CD4-positive, alpha-beta T cell (primary cell): ENCODE measurements at regions not wholly inside any gene's neighbourhood (a gene's known extent, or its start where the extent isn't known, plus 50 kb on each side); places are given as distances from the start of the nearest gene placed in this dataset.

ENCODE experiments used
- ATAC-seq: fragments of 200-7000 bp; cut with Tn5 transposase; one replicate; pipeline ENCODE4 v1.10.0; 2022; ENCODE audit warnings: mild to moderate bottlenecking; ENCODE audit not compliant: poor library complexity
- CTCF ChIA-PET: fragments of 350-600 bp; sonication (Branson Sonifier 250); formaldehyde crosslinking; loops from one replicate; lab custom pipeline; 2021; ENCODE audit warnings: antibody characterized with exemption, inconsistent platforms; lab: Charles Lee
- POLR2A ChIA-PET: fragments of 350-600 bp; sonication (Branson Sonifier 250); formaldehyde crosslinking; loops from one replicate; lab custom pipeline; 2021; ENCODE audit warnings: antibody characterized with exemption, inconsistent platforms; lab: Charles Lee
- DNase-seq, 14 experiments: peaks; one replicate each; pipeline ENCODE4 v3.0.0-alpha.2; 2013 to 2020; ENCODE audit warnings: mixed read lengths in 2 of 14
- H3K27ac ChIP-seq, 2 donors: one replicate each; pipeline versions ENCODE4 v1.5.1 to v1.7.0; 2013; ENCODE audit warnings: low read length in 2 of 2, low read depth in 1 of 2, mild to moderate bottlenecking in 1 of 2
- H3K27me3 ChIP-seq, 2 experiments: 1 replicate in 1 of 2; 2 replicates in 1 of 2; pipeline versions ENCODE4 v1.6.1 to v1.7.0; 2013; ENCODE audit warnings: low read length in 2 of 2, control low read depth in 1 of 2, mild to moderate bottlenecking in 1 of 2, moderate library complexity in 1 of 2; ENCODE audit not compliant: insufficient read depth in 2 of 2, control insufficient read depth in 1 of 2
- H3K36me3 ChIP-seq: one replicate; pipeline ENCODE4 v1.6.1; 2013; ENCODE audit warnings: low read length, control low read depth; ENCODE audit not compliant: insufficient read depth
- H3K4me1 ChIP-seq: one replicate; pipeline ENCODE4 v1.6.1; 2013; ENCODE audit warnings: low read length, control low read depth; ENCODE audit not compliant: insufficient read depth
- H3K4me3 ChIP-seq: one replicate; pipeline ENCODE4 v1.5.1; 2013; ENCODE audit warnings: mild to moderate bottlenecking, low read length, moderate library complexity
- H3K9me3 ChIP-seq, 2 experiments: 1 replicate in 1 of 2; 2 replicates in 1 of 2; pipeline versions ENCODE4 v1.6.1 to v1.7.0; 2013; ENCODE audit warnings: low read length in 2 of 2, mild to moderate bottlenecking in 2 of 2, control low read depth in 1 of 2, moderate library complexity in 1 of 2; ENCODE audit not compliant: control insufficient read depth in 1 of 2, insufficient read depth in 1 of 2
- H3K27ac Mint-ChIP-seq: one replicate; pipeline ENCODE4 v1.8.0; 2020; ENCODE audit warnings: mixed read lengths
- H3K27me3 Mint-ChIP-seq: one replicate; pipeline ENCODE4 v1.8.0; 2021; ENCODE audit warnings: mixed read lengths
- H3K36me3 Mint-ChIP-seq: one replicate; pipeline ENCODE4 v1.8.0; 2021; ENCODE audit warnings: low read depth, mixed read lengths
- H3K4me1 Mint-ChIP-seq: one replicate; pipeline ENCODE4 v1.8.0; 2021; ENCODE audit warnings: low read depth, mixed read lengths
- H3K4me3 Mint-ChIP-seq: one replicate; pipeline ENCODE4 v1.8.0; 2020; ENCODE audit warnings: mild to moderate bottlenecking, mixed read lengths
- H3K9me3 Mint-ChIP-seq: one replicate; pipeline ENCODE4 v1.8.0; 2020; ENCODE audit warnings: mixed read lengths
- intact Hi-C, 2 experiments: fragments of 100-400 bp; cut with DNase I in 1 of 2; cut with micrococcal nuclease in 1 of 2; formaldehyde crosslinking; loops; one replicate each; pipeline versions ENCODE4 v1.15.1 to v1.9.0; 2023 to 2025; cut with DNase I, micrococcal nuclease
- TF ChIP-seq, protein P1 (sequence below): fragments of 200-600 bp; IDR thresholded peaks from one replicate; pipeline ENCODE4 v1.8.0; 2022; ENCODE audit warnings: antibody characterized with exemption, mild to moderate bottlenecking

- H3K27me3 Mint-ChIP-seq, result no peaks in the 10 kb centered on the region
- H3K9me3 ChIP-seq, result peaks cover 0 to 18% of the 10 kb centered on the region in 2 experiments
- no peaks in the 10 kb centered on the region for H3K36me3 ChIP-seq
- H3K4me1 Mint-ChIP-seq, result no peaks in the 10 kb centered on the region
- H3K27ac Mint-ChIP-seq, result no peak overlapping the region
- no peak overlapping the region for H3K27ac ChIP-seq
- CTCF ChIA-PET, result no interaction called here
- peaks cover 10% of the 10 kb centered on the region for H3K9me3 Mint-ChIP-seq
- DNase-seq (no peak), ATAC-seq (no peak)
- H3K4me3 Mint-ChIP-seq, result no peak overlapping the region
- POLR2A ChIA-PET, result no interaction called here
- no peaks in the 10 kb centered on the region for H3K4me1 ChIP-seq
- TF ChIP-seq, protein P1, sequence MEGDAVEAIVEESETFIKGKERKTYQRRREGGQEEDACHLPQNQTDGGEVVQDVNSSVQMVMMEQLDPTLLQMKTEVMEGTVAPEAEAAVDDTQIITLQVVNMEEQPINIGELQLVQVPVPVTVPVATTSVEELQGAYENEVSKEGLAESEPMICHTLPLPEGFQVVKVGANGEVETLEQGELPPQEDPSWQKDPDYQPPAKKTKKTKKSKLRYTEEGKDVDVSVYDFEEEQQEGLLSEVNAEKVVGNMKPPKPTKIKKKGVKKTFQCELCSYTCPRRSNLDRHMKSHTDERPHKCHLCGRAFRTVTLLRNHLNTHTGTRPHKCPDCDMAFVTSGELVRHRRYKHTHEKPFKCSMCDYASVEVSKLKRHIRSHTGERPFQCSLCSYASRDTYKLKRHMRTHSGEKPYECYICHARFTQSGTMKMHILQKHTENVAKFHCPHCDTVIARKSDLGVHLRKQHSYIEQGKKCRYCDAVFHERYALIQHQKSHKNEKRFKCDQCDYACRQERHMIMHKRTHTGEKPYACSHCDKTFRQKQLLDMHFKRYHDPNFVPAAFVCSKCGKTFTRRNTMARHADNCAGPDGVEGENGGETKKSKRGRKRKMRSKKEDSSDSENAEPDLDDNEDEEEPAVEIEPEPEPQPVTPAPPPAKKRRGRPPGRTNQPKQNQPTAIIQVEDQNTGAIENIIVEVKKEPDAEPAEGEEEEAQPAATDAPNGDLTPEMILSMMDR, result no peak
- no peaks in the 10 kb centered on the region for H3K36me3 Mint-ChIP-seq
- H3K27me3 ChIP-seq, result no peaks in the 10 kb centered on the region
- intact Hi-C loops, result no loop called here
- no peak overlapping the region for H3K4me3 ChIP-seq
Observed at GRCh38 chr12:128073937-128074336, 193.0 kb upstream of the TMEM132C start.

DNA sequence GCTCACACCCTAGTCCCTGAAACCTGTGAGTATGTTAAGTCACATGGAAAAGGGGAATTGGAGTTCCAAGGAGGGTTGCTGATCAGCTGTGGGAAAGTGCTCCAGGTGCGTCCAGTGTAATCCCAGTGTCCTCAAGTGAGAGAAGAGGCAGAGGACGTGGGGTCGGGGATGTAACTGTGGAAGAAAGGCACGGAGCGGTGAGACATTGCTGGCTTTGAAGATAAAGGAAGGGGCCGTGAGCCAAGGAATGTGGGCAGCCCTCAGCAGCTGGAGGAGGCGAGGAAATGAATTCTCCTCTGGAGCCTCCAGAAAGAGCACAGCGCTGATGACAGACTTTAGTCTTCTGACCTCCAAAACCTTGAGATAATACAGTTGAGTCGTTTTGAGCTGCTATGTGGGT lies 191.6 kb upstream of the TMEM132C start:
- no peak overlapping the region for H3K27ac Mint-ChIP-seq
- intact Hi-C loops, result no loop called here
- DNase-seq (no peak), ATAC-seq (no peak)
- Histone ChIP-seq H3K9me3 (peaks cover 0 to 18% of the 10 kb centered on the region in 2 experiments), H3K27me3 (no peaks in the 10 kb centered on the region), H3K36me3 (no peaks in the 10 kb centered on the region), H3K4me1 (no peaks in the 10 kb centered on the region), H3K27ac (no peak overlapping the region), H3K4me3 (no peak overlapping the region)
- TF ChIP-seq, protein P1, result no peak
- H3K4me1 Mint-ChIP-seq, result no peaks in the 10 kb centered on the region
- peaks cover 10% of the 10 kb centered on the region for H3K9me3 Mint-ChIP-seq
- POLR2A ChIA-PET, result no interaction called here
- no peaks in the 10 kb centered on the region for H3K36me3 Mint-ChIP-seq
- no peak overlapping the region for H3K4me3 Mint-ChIP-seq
- CTCF ChIA-PET, result no interaction called here
- H3K27me3 Mint-ChIP-seq, result no peaks in the 10 kb centered on the region

GRCh38 chr12:128076188-128076587 lies 190.8 kb upstream of the TMEM132C start:
- DNase-seq (no peak), ATAC-seq (no peak)
- H3K27me3 ChIP-seq, result no peaks in the 10 kb centered on the region
- CTCF ChIA-PET, result no interaction called here
- Mint-ChIP-seq H3K27me3 (no peaks in the 10 kb centered on the region), H3K4me1 (no peaks in the 10 kb centered on the region), H3K27ac (no peak overlapping the region), H3K4me3 (no peak overlapping the region), H3K9me3 (peaks cover 12% of the 10 kb centered on the region), H3K36me3 (no peaks in the 10 kb centered on the region)
- H3K27ac ChIP-seq, result no peak overlapping the region
- no peaks in the 10 kb centered on the region for H3K36me3 ChIP-seq
- H3K9me3 ChIP-seq, result peaks cover 0 to 18% of the 10 kb centered on the region in 2 experiments
- no peak overlapping the region for H3K4me3 ChIP-seq
- intact Hi-C loops, result no loop called here
- TF ChIP-seq, protein P1, result no peak
- POLR2A ChIA-PET, result no interaction called here
- no peaks in the 10 kb centered on the region for H3K4me1 ChIP-seq
